H1 (cell line): ENCODE measurements at regions not wholly inside any gene's neighbourhood (a gene's known extent, or its start where the extent isn't known, plus 50 kb on each side); places are given as distances from the start of the nearest gene placed in this dataset.

Experiments
- TF ChIP-seq, protein P1 (sequence below): fragments of 300-600 bp; sonication (generic); IDR thresholded peaks from 2 replicates; pipeline ENCODE4 v1.7.1; 2012; ENCODE audit warnings: low read length, moderate library complexity, mild to moderate bottlenecking, inconsistent platforms; ENCODE audit not compliant: insufficient replicate concordance

GRCh38 chr14:86712727-86713126 lies 1182.8 kb downstream of the FLRT2 start (continued):
- TF ChIP-seq, protein P1, sequence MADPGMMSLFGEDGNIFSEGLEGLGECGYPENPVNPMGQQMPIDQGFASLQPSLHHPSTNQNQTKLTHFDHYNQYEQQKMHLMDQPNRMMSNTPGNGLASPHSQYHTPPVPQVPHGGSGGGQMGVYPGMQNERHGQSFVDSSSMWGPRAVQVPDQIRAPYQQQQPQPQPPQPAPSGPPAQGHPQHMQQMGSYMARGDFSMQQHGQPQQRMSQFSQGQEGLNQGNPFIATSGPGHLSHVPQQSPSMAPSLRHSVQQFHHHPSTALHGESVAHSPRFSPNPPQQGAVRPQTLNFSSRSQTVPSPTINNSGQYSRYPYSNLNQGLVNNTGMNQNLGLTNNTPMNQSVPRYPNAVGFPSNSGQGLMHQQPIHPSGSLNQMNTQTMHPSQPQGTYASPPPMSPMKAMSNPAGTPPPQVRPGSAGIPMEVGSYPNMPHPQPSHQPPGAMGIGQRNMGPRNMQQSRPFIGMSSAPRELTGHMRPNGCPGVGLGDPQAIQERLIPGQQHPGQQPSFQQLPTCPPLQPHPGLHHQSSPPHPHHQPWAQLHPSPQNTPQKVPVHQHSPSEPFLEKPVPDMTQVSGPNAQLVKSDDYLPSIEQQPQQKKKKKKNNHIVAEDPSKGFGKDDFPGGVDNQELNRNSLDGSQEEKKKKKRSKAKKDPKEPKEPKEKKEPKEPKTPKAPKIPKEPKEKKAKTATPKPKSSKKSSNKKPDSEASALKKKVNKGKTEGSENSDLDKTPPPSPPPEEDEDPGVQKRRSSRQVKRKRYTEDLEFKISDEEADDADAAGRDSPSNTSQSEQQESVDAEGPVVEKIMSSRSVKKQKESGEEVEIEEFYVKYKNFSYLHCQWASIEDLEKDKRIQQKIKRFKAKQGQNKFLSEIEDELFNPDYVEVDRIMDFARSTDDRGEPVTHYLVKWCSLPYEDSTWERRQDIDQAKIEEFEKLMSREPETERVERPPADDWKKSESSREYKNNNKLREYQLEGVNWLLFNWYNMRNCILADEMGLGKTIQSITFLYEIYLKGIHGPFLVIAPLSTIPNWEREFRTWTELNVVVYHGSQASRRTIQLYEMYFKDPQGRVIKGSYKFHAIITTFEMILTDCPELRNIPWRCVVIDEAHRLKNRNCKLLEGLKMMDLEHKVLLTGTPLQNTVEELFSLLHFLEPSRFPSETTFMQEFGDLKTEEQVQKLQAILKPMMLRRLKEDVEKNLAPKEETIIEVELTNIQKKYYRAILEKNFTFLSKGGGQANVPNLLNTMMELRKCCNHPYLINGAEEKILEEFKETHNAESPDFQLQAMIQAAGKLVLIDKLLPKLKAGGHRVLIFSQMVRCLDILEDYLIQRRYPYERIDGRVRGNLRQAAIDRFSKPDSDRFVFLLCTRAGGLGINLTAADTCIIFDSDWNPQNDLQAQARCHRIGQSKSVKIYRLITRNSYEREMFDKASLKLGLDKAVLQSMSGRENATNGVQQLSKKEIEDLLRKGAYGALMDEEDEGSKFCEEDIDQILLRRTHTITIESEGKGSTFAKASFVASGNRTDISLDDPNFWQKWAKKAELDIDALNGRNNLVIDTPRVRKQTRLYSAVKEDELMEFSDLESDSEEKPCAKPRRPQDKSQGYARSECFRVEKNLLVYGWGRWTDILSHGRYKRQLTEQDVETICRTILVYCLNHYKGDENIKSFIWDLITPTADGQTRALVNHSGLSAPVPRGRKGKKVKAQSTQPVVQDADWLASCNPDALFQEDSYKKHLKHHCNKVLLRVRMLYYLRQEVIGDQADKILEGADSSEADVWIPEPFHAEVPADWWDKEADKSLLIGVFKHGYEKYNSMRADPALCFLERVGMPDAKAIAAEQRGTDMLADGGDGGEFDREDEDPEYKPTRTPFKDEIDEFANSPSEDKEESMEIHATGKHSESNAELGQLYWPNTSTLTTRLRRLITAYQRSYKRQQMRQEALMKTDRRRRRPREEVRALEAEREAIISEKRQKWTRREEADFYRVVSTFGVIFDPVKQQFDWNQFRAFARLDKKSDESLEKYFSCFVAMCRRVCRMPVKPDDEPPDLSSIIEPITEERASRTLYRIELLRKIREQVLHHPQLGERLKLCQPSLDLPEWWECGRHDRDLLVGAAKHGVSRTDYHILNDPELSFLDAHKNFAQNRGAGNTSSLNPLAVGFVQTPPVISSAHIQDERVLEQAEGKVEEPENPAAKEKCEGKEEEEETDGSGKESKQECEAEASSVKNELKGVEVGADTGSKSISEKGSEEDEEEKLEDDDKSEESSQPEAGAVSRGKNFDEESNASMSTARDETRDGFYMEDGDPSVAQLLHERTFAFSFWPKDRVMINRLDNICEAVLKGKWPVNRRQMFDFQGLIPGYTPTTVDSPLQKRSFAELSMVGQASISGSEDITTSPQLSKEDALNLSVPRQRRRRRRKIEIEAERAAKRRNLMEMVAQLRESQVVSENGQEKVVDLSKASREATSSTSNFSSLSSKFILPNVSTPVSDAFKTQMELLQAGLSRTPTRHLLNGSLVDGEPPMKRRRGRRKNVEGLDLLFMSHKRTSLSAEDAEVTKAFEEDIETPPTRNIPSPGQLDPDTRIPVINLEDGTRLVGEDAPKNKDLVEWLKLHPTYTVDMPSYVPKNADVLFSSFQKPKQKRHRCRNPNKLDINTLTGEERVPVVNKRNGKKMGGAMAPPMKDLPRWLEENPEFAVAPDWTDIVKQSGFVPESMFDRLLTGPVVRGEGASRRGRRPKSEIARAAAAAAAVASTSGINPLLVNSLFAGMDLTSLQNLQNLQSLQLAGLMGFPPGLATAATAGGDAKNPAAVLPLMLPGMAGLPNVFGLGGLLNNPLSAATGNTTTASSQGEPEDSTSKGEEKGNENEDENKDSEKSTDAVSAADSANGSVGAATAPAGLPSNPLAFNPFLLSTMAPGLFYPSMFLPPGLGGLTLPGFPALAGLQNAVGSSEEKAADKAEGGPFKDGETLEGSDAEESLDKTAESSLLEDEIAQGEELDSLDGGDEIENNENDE, result no peak
